ENCODE measurements at regions not wholly inside any gene's neighbourhood (a gene's known extent, or its start where the extent isn't known, plus 50 kb on each side); places are given as distances from the start of the nearest gene placed in this dataset.

- ChIA-PET CTCF (no interaction called here), POLR2A (no interaction called here)
Measured at GRCh38 chrX:108875548-108875947, 139.2 kb upstream of the IRS4 start.

More at GRCh38 chrX:108875548-108875947, 139.2 kb upstream of the IRS4 start:
- Histone ChIP-seq H3K9me3 (ENCODE audit: control insufficient read depth, insufficient read depth, low read depth, low read length) (no peaks in the 10 kb centered on the region; the same call in 1 of the 2 replicates), H3K27ac (ENCODE audit: extremely low read depth, low read depth, low read length) (no peak overlapping the region), H3K4me3 (ENCODE audit: low read depth, low read length) (no peak overlapping the region), H3K4me1 (ENCODE audit: control insufficient read depth, insufficient read depth, low read length) (no peaks in the 10 kb centered on the region), H3K36me3 (ENCODE audit: control insufficient read depth in 2 of 2, insufficient read depth in 1 of 2, low read length in 2 of 2) (no peaks in the 10 kb centered on the region)
- TF ChIP-seq ZBTB44 (tag by site-specific recombination; IDR thresholded peaks at IDR 0.05): no peak
- TF ChIP-seq ZNF560 (tag by site-specific recombination; IDR thresholded peaks at IDR 0.05; ENCODE audit: borderline replicate concordance): no peak
- TF ChIP-seq, protein P1, sequence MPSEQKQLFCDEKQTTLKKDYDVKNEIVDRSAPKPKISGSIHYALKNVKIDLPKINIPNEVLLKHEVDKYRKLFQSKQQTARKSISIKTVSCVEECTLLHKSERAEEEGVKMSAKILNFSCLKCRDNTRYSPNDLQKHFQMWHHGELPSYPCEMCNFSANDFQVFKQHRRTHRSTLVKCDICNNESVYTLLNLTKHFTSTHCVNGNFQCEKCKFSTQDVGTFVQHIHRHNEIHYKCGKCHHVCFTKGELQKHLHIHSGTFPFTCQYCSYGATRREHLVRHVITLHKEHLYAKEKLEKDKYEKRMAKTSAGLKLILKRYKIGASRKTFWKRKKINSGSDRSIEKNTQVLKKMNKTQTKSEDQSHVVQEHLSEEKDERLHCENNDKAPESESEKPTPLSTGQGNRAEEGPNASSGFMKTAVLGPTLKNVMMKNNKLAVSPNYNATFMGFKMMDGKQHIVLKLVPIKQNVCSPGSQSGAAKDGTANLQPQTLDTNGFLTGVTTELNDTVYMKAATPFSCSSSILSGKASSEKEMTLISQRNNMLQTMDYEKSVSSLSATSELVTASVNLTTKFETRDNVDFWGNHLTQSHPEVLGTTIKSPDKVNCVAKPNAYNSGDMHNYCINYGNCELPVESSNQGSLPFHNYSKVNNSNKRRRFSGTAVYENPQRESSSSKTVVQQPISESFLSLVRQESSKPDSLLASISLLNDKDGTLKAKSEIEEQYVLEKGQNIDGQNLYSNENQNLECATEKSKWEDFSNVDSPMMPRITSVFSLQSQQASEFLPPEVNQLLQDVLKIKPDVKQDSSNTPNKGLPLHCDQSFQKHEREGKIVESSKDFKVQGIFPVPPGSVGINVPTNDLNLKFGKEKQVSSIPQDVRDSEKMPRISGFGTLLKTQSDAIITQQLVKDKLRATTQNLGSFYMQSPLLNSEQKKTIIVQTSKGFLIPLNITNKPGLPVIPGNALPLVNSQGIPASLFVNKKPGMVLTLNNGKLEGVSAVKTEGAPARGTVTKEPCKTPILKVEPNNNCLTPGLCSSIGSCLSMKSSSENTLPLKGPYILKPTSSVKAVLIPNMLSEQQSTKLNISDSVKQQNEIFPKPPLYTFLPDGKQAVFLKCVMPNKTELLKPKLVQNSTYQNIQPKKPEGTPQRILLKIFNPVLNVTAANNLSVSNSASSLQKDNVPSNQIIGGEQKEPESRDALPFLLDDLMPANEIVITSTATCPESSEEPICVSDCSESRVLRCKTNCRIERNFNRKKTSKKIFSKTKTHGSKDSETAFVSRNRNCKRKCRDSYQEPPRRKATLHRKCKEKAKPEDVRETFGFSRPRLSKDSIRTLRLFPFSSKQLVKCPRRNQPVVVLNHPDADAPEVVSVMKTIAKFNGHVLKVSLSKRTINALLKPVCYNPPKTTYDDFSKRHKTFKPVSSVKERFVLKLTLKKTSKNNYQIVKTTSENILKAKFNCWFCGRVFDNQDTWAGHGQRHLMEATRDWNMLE (tag by site-specific recombination; conservative IDR thresholded peaks at IDR 0.05; ENCODE audit: low read depth): no peak
- no peak for TF ChIP-seq ZNF768 (tag by site-specific recombination; IDR thresholded peaks at IDR 0.05)
- no peak for TF ChIP-seq ZSCAN30 (tag by site-specific recombination; IDR thresholded peaks at IDR 0.05)
- TF ChIP-seq PRDM1 (tag by site-specific recombination; IDR thresholded peaks at IDR 0.05): no peak
- TF ChIP-seq ZNF214 (tag by site-specific recombination; IDR thresholded peaks at IDR 0.05; ENCODE audit: borderline replicate concordance): no peak
- TF ChIP-seq ZNF292 (tag by site-specific recombination; IDR thresholded peaks at IDR 0.05; ENCODE audit: borderline replicate concordance, low read depth): no peak
- TF ChIP-seq KLF7 (tag by site-specific recombination; IDR thresholded peaks at IDR 0.05; ENCODE audit: borderline replicate concordance): no peak
- no peak for TF ChIP-seq ZNF639 (tag by site-specific recombination; IDR thresholded peaks at IDR 0.05)
- TF ChIP-seq, protein P2, sequence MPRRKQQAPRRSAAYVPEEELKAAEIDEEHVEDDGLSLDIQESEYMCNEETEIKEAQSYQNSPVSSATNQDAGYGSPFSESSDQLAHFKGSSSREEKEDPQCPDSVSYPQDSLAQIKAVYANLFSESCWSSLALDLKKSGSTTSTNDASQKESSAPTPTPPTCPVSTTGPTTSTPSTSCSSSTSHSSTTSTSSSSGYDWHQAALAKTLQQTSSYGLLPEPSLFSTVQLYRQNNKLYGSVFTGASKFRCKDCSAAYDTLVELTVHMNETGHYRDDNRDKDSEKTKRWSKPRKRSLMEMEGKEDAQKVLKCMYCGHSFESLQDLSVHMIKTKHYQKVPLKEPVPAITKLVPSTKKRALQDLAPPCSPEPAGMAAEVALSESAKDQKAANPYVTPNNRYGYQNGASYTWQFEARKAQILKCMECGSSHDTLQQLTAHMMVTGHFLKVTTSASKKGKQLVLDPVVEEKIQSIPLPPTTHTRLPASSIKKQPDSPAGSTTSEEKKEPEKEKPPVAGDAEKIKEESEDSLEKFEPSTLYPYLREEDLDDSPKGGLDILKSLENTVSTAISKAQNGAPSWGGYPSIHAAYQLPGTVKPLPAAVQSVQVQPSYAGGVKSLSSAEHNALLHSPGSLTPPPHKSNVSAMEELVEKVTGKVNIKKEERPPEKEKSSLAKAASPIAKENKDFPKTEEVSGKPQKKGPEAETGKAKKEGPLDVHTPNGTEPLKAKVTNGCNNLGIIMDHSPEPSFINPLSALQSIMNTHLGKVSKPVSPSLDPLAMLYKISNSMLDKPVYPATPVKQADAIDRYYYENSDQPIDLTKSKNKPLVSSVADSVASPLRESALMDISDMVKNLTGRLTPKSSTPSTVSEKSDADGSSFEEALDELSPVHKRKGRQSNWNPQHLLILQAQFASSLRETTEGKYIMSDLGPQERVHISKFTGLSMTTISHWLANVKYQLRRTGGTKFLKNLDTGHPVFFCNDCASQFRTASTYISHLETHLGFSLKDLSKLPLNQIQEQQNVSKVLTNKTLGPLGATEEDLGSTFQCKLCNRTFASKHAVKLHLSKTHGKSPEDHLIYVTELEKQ (tag by site-specific recombination; IDR thresholded peaks at IDR 0.05; ENCODE audit: borderline replicate concordance): no peak
- TF ChIP-seq ZBTB1 (tag by site-specific recombination; IDR thresholded peaks at IDR 0.05): no peak
- TF ChIP-seq, protein P3, sequence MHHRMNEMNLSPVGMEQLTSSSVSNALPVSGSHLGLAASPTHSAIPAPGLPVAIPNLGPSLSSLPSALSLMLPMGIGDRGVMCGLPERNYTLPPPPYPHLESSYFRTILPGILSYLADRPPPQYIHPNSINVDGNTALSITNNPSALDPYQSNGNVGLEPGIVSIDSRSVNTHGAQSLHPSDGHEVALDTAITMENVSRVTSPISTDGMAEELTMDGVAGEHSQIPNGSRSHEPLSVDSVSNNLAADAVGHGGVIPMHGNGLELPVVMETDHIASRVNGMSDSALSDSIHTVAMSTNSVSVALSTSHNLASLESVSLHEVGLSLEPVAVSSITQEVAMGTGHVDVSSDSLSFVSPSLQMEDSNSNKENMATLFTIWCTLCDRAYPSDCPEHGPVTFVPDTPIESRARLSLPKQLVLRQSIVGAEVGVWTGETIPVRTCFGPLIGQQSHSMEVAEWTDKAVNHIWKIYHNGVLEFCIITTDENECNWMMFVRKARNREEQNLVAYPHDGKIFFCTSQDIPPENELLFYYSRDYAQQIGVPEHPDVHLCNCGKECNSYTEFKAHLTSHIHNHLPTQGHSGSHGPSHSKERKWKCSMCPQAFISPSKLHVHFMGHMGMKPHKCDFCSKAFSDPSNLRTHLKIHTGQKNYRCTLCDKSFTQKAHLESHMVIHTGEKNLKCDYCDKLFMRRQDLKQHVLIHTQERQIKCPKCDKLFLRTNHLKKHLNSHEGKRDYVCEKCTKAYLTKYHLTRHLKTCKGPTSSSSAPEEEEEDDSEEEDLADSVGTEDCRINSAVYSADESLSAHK (tag by site-specific recombination; IDR thresholded peaks at IDR 0.05): no peak
- no peak for TF ChIP-seq ZNF366 (tag by site-specific recombination; conservative IDR thresholded peaks at IDR 0.05)

Data from HEK293 (cell line).